ENCODE measurements at regions not wholly inside any gene's neighbourhood (a gene's known extent, or its start where the extent isn't known, plus 50 kb on each side); places are given as distances from the start of the nearest gene placed in this dataset.

- TF ChIP-seq CTCF (conservative IDR thresholded peaks at IDR 0.05) (no peak), EZH2 (IDR thresholded peaks at IDR 0.05; ENCODE audit: low read depth) (no peak)
Measured at GRCh38 chr7:118855290-118855689, 630.8 kb downstream of the ANKRD7 start.
